Endothelial cell of umbilical vein (primary cell): ENCODE measurements at regions not wholly inside any gene's neighbourhood (a gene's known extent, or its start where the extent isn't known, plus 50 kb on each side); places are given as distances from the start of the nearest gene placed in this dataset.
A peak's percentile ranks its signal among the peaks of the same experiment; 100 is the strongest.

ENCODE experiments used
- BruUV-seq: library from RNA; stranded (reverse); fragments of 400-500 nt; replicated peaks from 2 replicates; lab custom pipeline; 2021; lab: Mats Ljungman, UMichigan
- CTCF ChIA-PET: fragments of 300-600, 350-600 bp; sonication (Branson Sonifier 250); formaldehyde crosslinking; loops from one replicate; lab custom pipeline; 2021; ENCODE audit warnings: antibody characterized with exemption, inconsistent platforms; lab: Charles Lee
- POLR2A ChIA-PET: fragments of 300-600, 350-600 bp; sonication (Branson Sonifier 250); formaldehyde crosslinking; loops from one replicate; lab custom pipeline; 2021; ENCODE audit warnings: antibody characterized with exemption, inconsistent platforms; lab: Charles Lee
- DNase-seq: peaks from one replicate; pipeline ENCODE4 v3.0.0-alpha.2; 2011; ENCODE audit warnings: low read depth, low spot score
- FAIRE-seq: peaks from 2 replicates; lab custom pipeline; 2011; peaks lifted over from hg19 to GRCh38; lab: Jason Lieb, UNC
- H2AFZ ChIP-seq: 2 replicates; pipeline ENCODE4 v1.6.0; 2012; ENCODE audit warnings: low read depth, low read length, control low read depth, inconsistent platforms
- H3K27ac ChIP-seq: 2 replicates; pipeline ENCODE4 v1.5.1; 2011; ENCODE audit warnings: low read depth, mild to moderate bottlenecking, control low read depth, low read length, moderate library complexity; ENCODE audit not compliant: insufficient read depth
- H3K27me3 ChIP-seq, 2 experiments: 2 replicates each; pipeline versions ENCODE4 v1.6.0 to v1.6.1; 2011; ENCODE audit warnings: low read length in 2 of 2, mixed read lengths in 1 of 2; ENCODE audit not compliant: control insufficient read depth in 2 of 2, insufficient read depth in 2 of 2
- H3K36me3 ChIP-seq, 2 experiments: 2 replicates in 1 of 2; 3 replicates in 1 of 2; pipeline ENCODE4 v1.5.1; 2011; ENCODE audit warnings: low read length in 2 of 2, mild to moderate bottlenecking in 1 of 2, moderate library complexity in 1 of 2; ENCODE audit not compliant: control insufficient read depth in 2 of 2, insufficient read depth in 2 of 2; ENCODE audit errors: extremely low read depth in 1 of 2
- H3K4me1 ChIP-seq: 3 replicates; pipeline ENCODE4 v1.5.1; 2011; ENCODE audit warnings: mild to moderate bottlenecking, low read length; ENCODE audit not compliant: control insufficient read depth, insufficient read depth; ENCODE audit errors: extremely low read depth
- H3K4me2 ChIP-seq: 2 replicates; pipeline ENCODE4 v1.6.1; 2011; ENCODE audit warnings: low read length, control low read depth, mixed read lengths; ENCODE audit not compliant: insufficient read depth
- H3K4me3 ChIP-seq, 3 experiments: fragments of 200-600 bp in 1 of 3; sonication (generic), shearing (Covaris generic) in 1 of 3; replicated peaks in 1 of 3; 2 replicates each; pipeline ENCODE4 v1.5.1; 2011 to 2016; ENCODE audit warnings: control low read depth in 3 of 3, low read length in 3 of 3, mild to moderate bottlenecking in 2 of 3, inconsistent platforms in 1 of 3, low read depth in 1 of 3, moderate library complexity in 1 of 3; ENCODE audit not compliant: insufficient read depth in 1 of 3
- H3K79me2 ChIP-seq: 2 replicates; pipeline ENCODE4 v1.6.0; 2012; ENCODE audit warnings: low read length, inconsistent platforms; ENCODE audit not compliant: control insufficient read depth, insufficient read depth
- H3K9ac ChIP-seq: replicated peaks from 2 replicates; pipeline ENCODE3; 2011; ENCODE audit warnings: low read length, control low read depth; ENCODE audit not compliant: insufficient read depth; ENCODE audit errors: extremely low read depth
- H3K9me1 ChIP-seq: replicated peaks from 3 replicates; pipeline ENCODE4 v1.6.0; 2011; ENCODE audit warnings: mild to moderate bottlenecking, low read length; ENCODE audit not compliant: control insufficient read depth, insufficient read depth; ENCODE audit errors: extremely low read depth
- H3K9me3 ChIP-seq: replicated peaks from 2 replicates; pipeline ENCODE4 v1.5.1; 2012; ENCODE audit warnings: low read length, inconsistent platforms; ENCODE audit not compliant: control insufficient read depth, insufficient read depth
- H4K20me1 ChIP-seq: replicated peaks from 2 replicates; pipeline ENCODE3; 2011; ENCODE audit warnings: mild to moderate bottlenecking, low read length; ENCODE audit not compliant: control insufficient read depth, insufficient read depth; ENCODE audit errors: extremely low read depth
- CTCF ChIP-seq, 2 donors: IDR thresholded peaks; 1 replicate in 1 of 2; 2 replicates in 1 of 2; pipeline ENCODE4 v1.5.1; 2011; ENCODE audit warnings: low read length in 2 of 2, mild to moderate bottlenecking in 2 of 2, moderate library complexity in 2 of 2, control low read depth in 1 of 2, inconsistent platforms in 1 of 2, low read depth in 1 of 2; ENCODE audit not compliant: insufficient read depth in 1 of 2; ENCODE audit errors: extremely low read depth in 1 of 2
- EZH2 ChIP-seq: IDR thresholded peaks from 2 replicates; pipeline ENCODE4 v1.6.1; 2012; ENCODE audit warnings: borderline replicate concordance, low read depth, mild to moderate bottlenecking, moderate library complexity, low read length, inconsistent platforms; ENCODE audit not compliant: severe bottlenecking
- FOS ChIP-seq: IDR thresholded peaks from 2 replicates; pipeline ENCODE4 v1.6.1; 2011; ENCODE audit warnings: mild to moderate bottlenecking, low read length, moderate library complexity, borderline replicate concordance; ENCODE audit not compliant: insufficient read depth
- GATA2 ChIP-seq: IDR thresholded peaks from 2 replicates; pipeline ENCODE4 v1.7.0; 2011; ENCODE audit warnings: low read depth, mild to moderate bottlenecking, moderate library complexity, mixed read lengths, low read length; ENCODE audit not compliant: insufficient read length, insufficient read depth
- JUN ChIP-seq: IDR thresholded peaks from 2 replicates; pipeline ENCODE4 v1.6.1; 2011; ENCODE audit warnings: borderline replicate concordance, low read depth; ENCODE audit not compliant: insufficient read length, insufficient read depth
- MYC ChIP-seq: IDR thresholded peaks from one replicate; pipeline ENCODE4 v1.6.1; 2011; ENCODE audit warnings: mild to moderate bottlenecking, low read depth, low read length
- POLR2A ChIP-seq: IDR thresholded peaks from 2 replicates; pipeline ENCODE4 v1.6.1; 2012; ENCODE audit warnings: low read depth, mild to moderate bottlenecking, control low read depth, low read length
- POLR2AphosphoS5 ChIP-seq: IDR thresholded peaks from 2 replicates; pipeline ENCODE4 v1.6.1; 2012; ENCODE audit warnings: low read depth, mild to moderate bottlenecking, control low read depth, low read length, moderate library complexity; ENCODE audit not compliant: insufficient read depth
- dilution Hi-C: fragments of 300-500 bp; cut with MboI; formaldehyde crosslinking; loops from one replicate; pipeline ENCODE4 v1.15.0; 2019; ENCODE audit warnings: low sequenced_read_pairs; ENCODE audit not compliant: extremely low pct_ligation_motif_present
- intact Hi-C: fragments of 100-400 bp; cut with micrococcal nuclease; formaldehyde crosslinking; loops from one replicate; pipeline ENCODE4 v1.10.0; 2022
- TF ChIP-seq, protein P1 (sequence below): IDR thresholded peaks from 2 replicates; pipeline ENCODE4 v1.6.1; 2011; ENCODE audit not compliant: insufficient read depth, insufficient read length

DNA sequence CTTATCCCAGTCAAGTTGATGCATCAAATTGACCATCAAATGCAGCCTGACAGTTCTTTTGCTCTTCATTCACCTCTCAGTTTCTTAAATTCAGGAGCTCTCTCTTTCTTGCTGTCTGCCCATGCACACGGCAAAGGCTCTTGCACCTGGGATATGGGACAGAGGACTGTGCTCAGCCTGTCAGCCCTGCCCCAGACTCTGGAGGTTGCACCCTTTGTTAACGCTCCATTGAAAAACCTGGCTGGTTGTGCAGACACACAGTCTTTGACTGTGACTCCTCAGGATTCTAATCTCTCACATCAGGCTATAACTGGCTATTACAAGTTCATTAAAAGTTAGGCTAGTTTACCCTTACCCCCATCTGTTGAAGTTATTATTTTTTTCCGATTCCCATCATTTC lies 1032.5 kb downstream of the SOCS6 start:
- Histone ChIP-seq H3K9me1 (no peaks in the 10 kb centered on the region), H3K9ac (no peak overlapping the region), H3K4me1 (peaks cover 24% of the 10 kb centered on the region), H3K27ac (peak overlapping the region; percentile 2), H3K4me3 (no peak overlapping the region), H3K27me3 (no peaks in the 10 kb centered on the region), H3K36me3 (no peaks in the 10 kb centered on the region), H3K79me2 (no peaks in the 10 kb centered on the region), H3K4me2 (peak overlapping the region; percentile 72), H2AFZ (no peak overlapping the region), H3K9me3 (no peaks in the 10 kb centered on the region), H4K20me1 (no peaks in the 10 kb centered on the region)
- no peak for FAIRE-seq
- DNase-seq: no peak
- dilution Hi-C loops: no loop called here
- ChIA-PET CTCF (interaction anchor here (1.7 to 3.1 kb wide), 3 partner anchors 11 to 42 kb away, joined by 4 to 17 read pairs (median 6); no protein-coding TSS in a partner anchor), POLR2A (no interaction called here)
- TF ChIP-seq GATA2: peak; percentile 16
- no peak for TF ChIP-seq MYC
- BruUV-seq: no TSS peak
- intact Hi-C loops: loop anchor here (5.0 kb wide), 1 partner anchor 324 kb away; no protein-coding TSS in a partner anchor

DNA sequence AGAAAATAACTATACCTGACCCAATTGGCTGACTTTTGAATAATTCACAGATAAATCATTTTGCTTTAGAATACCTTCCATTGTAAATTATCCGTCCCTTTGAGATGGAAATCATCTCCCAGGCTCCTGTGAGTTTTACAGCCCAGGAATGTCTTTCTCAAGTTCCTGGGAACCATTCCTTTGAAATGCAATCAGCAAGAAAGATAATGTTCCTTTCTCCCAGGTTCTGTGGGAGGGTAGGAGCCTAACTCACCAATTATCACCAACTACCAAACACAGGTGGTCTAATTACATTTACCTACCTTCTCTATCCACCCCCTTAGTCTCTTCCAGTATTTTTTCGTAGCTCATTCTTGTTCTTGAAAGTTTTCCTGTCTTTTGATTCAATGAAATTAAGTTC lies 1016.0 kb downstream of the SOCS6 start:
- dilution Hi-C loops: no loop called here

More for the DNA sequence above, 1016.0 kb downstream of the SOCS6 start:
- Histone ChIP-seq H3K4me1 (no peaks in the 10 kb centered on the region), H4K20me1 (no peaks in the 10 kb centered on the region), H3K9me3 (no peaks in the 10 kb centered on the region), H3K9ac (no peak overlapping the region), H3K27me3 (no peaks in the 10 kb centered on the region), H3K36me3 (no peaks in the 10 kb centered on the region), H3K79me2 (no peaks in the 10 kb centered on the region), H3K27ac (no peak overlapping the region), H2AFZ (no peak overlapping the region), H3K9me1 (no peaks in the 10 kb centered on the region), H3K4me3 (no peak overlapping the region), H3K4me2 (no peak overlapping the region)
- FAIRE-seq (no peak), DNase-seq (no peak)
- intact Hi-C loops: no loop called here
- POLR2A ChIA-PET: no interaction called here
- no TSS peak for BruUV-seq
- TF ChIP-seq GATA2 (no peak), POLR2AphosphoS5 (no peak), FOS (no peak), CTCF (IDR thresholded peaks at IDR 0.05; ENCODE audit: extremely low read depth in 1 of 2, insufficient read depth in 1 of 2, low read depth in 1 of 2, low read length in 2 of 2) (no peak), EZH2 (no peak), MYC (no peak), POLR2A (no peak), JUN (no peak)
- TF ChIP-seq, protein P1, sequence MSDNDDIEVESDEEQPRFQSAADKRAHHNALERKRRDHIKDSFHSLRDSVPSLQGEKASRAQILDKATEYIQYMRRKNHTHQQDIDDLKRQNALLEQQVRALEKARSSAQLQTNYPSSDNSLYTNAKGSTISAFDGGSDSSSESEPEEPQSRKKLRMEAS: no peak
- CTCF ChIA-PET: interaction anchor here (1.4 kb wide), 1 partner anchor 18 kb away, joined by 3 read pairs; no protein-coding TSS in a partner anchor
